ENCODE measurements at regions not wholly inside any gene's neighbourhood (a gene's known extent, or its start where the extent isn't known, plus 50 kb on each side); places are given as distances from the start of the nearest gene placed in this dataset.

- TF ChIP-seq CTCF (IDR thresholded peaks at IDR 0.05; ENCODE audit: poor library complexity) (no peak), EZH2phosphoT487 (IDR thresholded peaks at IDR 0.05; ENCODE audit: low read depth, severe bottlenecking, unreplicated experiment) (no peak), EZH2 (IDR thresholded peaks at IDR 0.05; ENCODE audit: borderline replicate concordance) (no peak)
Measured at GRCh38 chr13:53408847-53409568, 380.4 kb downstream of the OLFM4 start.
